H1 (cell line): ENCODE measurements at regions not wholly inside any gene's neighbourhood (a gene's known extent, or its start where the extent isn't known, plus 50 kb on each side); places are given as distances from the start of the nearest gene placed in this dataset.

ENCODE experiments used
- CTCF ChIA-PET: fragments of 300-600 bp; sonication (Branson Sonifier 250); formaldehyde crosslinking; loops from one replicate; lab custom pipeline; 2021; ENCODE audit not compliant: partially characterized antibody; lab: Charles Lee
- POLR2A ChIA-PET: fragments of 300-600 bp; sonication (Branson Sonifier 250); formaldehyde crosslinking; loops from one replicate; lab custom pipeline; 2021; ENCODE audit warnings: inconsistent platforms; ENCODE audit not compliant: partially characterized antibody; lab: Charles Lee
- DNase-seq, 2 experiments: peaks; one replicate each; pipeline versions ENCODE4 v3.0.0 to v3.0.0-alpha.2; 2010 to 2022; ENCODE audit warnings: low spot score in 2 of 2, low read depth in 1 of 2, mixed read lengths in 1 of 2
- FAIRE-seq: peaks from 2 replicates; lab custom pipeline; 2011; peaks lifted over from hg19 to GRCh38; lab: Jason Lieb, UNC
- H2AFZ ChIP-seq: 2 replicates; pipeline ENCODE4 v1.8.1; 2012; ENCODE audit warnings: low read length, inconsistent platforms
- H2AK5ac ChIP-seq: 2 replicates; pipeline ENCODE4 v1.6.1; 2013; ENCODE audit warnings: low read depth, low read length
- H2BK120ac ChIP-seq: replicated peaks from 2 replicates; pipeline ENCODE3; 2013; ENCODE audit warnings: low read depth, low read length, inconsistent platforms
- H2BK12ac ChIP-seq: 2 replicates; pipeline ENCODE4 v1.6.1; 2013; ENCODE audit warnings: low read depth, low read length
- H2BK15ac ChIP-seq: 2 replicates; pipeline ENCODE4 v1.6.1; 2013; ENCODE audit warnings: low read length
- H2BK20ac ChIP-seq: 2 replicates; pipeline ENCODE4 v1.6.1; 2013; ENCODE audit warnings: low read length
- H2BK5ac ChIP-seq: 2 replicates; pipeline ENCODE4 v1.6.1; 2013; ENCODE audit warnings: low read depth, low read length
- H3K14ac ChIP-seq: 2 replicates; pipeline ENCODE4 v1.6.1; 2013; ENCODE audit warnings: inconsistent platforms; ENCODE audit not compliant: insufficient read length
- H3K18ac ChIP-seq: 2 replicates; pipeline ENCODE4 v1.6.1; 2013; ENCODE audit warnings: low read length; ENCODE audit errors: extremely low read depth
- H3K23ac ChIP-seq: 2 replicates; pipeline ENCODE4 v1.6.1; 2013; ENCODE audit warnings: inconsistent platforms; ENCODE audit not compliant: insufficient read length
- H3K23me2 ChIP-seq: 2 replicates; pipeline ENCODE4 v1.6.1; 2013; ENCODE audit warnings: low read depth, low read length
- H3K27ac ChIP-seq: 2 replicates; pipeline ENCODE4 v1.6.1; 2011; ENCODE audit warnings: low read depth, low read length, inconsistent platforms
- H3K27me3 ChIP-seq, 4 experiments: replicated peaks in 1 of 4; 1 replicate in 1 of 4; 2 replicates in 3 of 4; pipeline versions ENCODE4 v1.6.1 to v1.8.1; 2011 to 2013; ENCODE audit warnings: low read length in 3 of 4, mild to moderate bottlenecking in 3 of 4, inconsistent platforms in 2 of 4, mixed read lengths in 2 of 4, moderate library complexity in 1 of 4; ENCODE audit not compliant: control insufficient read depth in 3 of 4, insufficient read depth in 3 of 4; ENCODE audit errors: extremely low read depth in 1 of 4
- H3K36me3 ChIP-seq, 4 experiments: 2 replicates each; pipeline versions ENCODE4 v1.6.1 to v1.8.1; 2011 to 2013; ENCODE audit warnings: mild to moderate bottlenecking in 4 of 4, low read length in 3 of 4, moderate library complexity in 2 of 4, control low read depth in 1 of 4, inconsistent platforms in 1 of 4; ENCODE audit not compliant: insufficient read depth in 4 of 4, control insufficient read depth in 2 of 4
- H3K4ac ChIP-seq: replicated peaks from 2 replicates; pipeline ENCODE3; 2013; ENCODE audit warnings: low read length, low read depth, mixed read lengths, inconsistent platforms; ENCODE audit not compliant: insufficient read length
- H3K4me1 ChIP-seq, 4 experiments: replicated peaks in 1 of 4; 1 replicate in 1 of 4; 2 replicates in 3 of 4; pipeline versions ENCODE4 v1.6.1 to v1.8.1; 2011 to 2013; ENCODE audit warnings: low read length in 3 of 4, inconsistent platforms in 2 of 4, mixed read lengths in 1 of 4; ENCODE audit not compliant: insufficient read depth in 4 of 4, control insufficient read depth in 3 of 4
- H3K4me2 ChIP-seq, 2 experiments: 2 replicates each; pipeline versions ENCODE4 v1.6.1 to v1.8.1; 2011 to 2013; ENCODE audit warnings: low read depth in 2 of 2, low read length in 2 of 2, control low read depth in 1 of 2, inconsistent platforms in 1 of 2, mild to moderate bottlenecking in 1 of 2; ENCODE audit not compliant: insufficient read depth in 1 of 2
- H3K4me3 ChIP-seq, 4 experiments: fragments of 200-600, 300-600 bp in 1 of 4; sonication (generic), shearing (Covaris generic), sonication (Bioruptor Twin) in 1 of 4; 2 replicates each; pipeline versions ENCODE4 v1.5.1 to v1.8.1; 2011 to 2016; ENCODE audit warnings: low read length in 4 of 4, low read depth in 3 of 4, control low read depth in 2 of 4, inconsistent platforms in 2 of 4, mild to moderate bottlenecking in 2 of 4, mixed read lengths in 1 of 4, moderate library complexity in 1 of 4; ENCODE audit not compliant: insufficient read depth in 2 of 4; ENCODE audit errors: extremely low read depth in 1 of 4
- H3K56ac ChIP-seq: replicated peaks from 2 replicates; pipeline ENCODE3; 2013; ENCODE audit warnings: low read depth, mild to moderate bottlenecking, mixed read lengths, low read length, inconsistent platforms; ENCODE audit not compliant: insufficient read length
- H3K79me1 ChIP-seq: 2 replicates; pipeline ENCODE4 v1.6.1; 2013; ENCODE audit warnings: low read depth, low read length, control low read depth
- H3K79me2 ChIP-seq, 2 experiments: 2 replicates each; pipeline versions ENCODE4 v1.6.1 to v1.8.1; 2012 to 2013; ENCODE audit warnings: low read length in 2 of 2, mild to moderate bottlenecking in 2 of 2, inconsistent platforms in 1 of 2; ENCODE audit not compliant: insufficient read depth in 2 of 2, control insufficient read depth in 1 of 2
- H3K9ac ChIP-seq, 4 experiments: replicated peaks in 1 of 4; 1 replicate in 1 of 4; 2 replicates in 3 of 4; pipeline versions ENCODE4 v1.6.1 to v1.8.1; 2011 to 2013; ENCODE audit warnings: low read depth in 3 of 4, low read length in 3 of 4, control low read depth in 2 of 4, mild to moderate bottlenecking in 2 of 4, moderate library complexity in 2 of 4, inconsistent platforms in 1 of 4; ENCODE audit errors: extremely low read depth in 1 of 4
- H3K9me3 ChIP-seq, 2 experiments: 2 replicates each; pipeline versions ENCODE4 v1.6.1 to v1.8.1; 2012 to 2013; ENCODE audit warnings: mild to moderate bottlenecking in 2 of 2, moderate library complexity in 2 of 2, control low read depth in 1 of 2, inconsistent platforms in 1 of 2, low read depth in 1 of 2, low read length in 1 of 2, mixed read lengths in 1 of 2; ENCODE audit not compliant: insufficient read depth in 2 of 2
- H4K20me1 ChIP-seq, 2 experiments: replicated peaks in 1 of 2; 2 replicates each; pipeline versions ENCODE3 to v1.8.1; 2011 to 2013; ENCODE audit warnings: inconsistent platforms in 2 of 2, low read length in 2 of 2, mild to moderate bottlenecking in 1 of 2; ENCODE audit not compliant: insufficient read depth in 2 of 2, control insufficient read depth in 1 of 2
- H4K5ac ChIP-seq: 2 replicates; pipeline ENCODE4 v1.6.1; 2013; ENCODE audit warnings: low read length, low read depth, mixed read lengths, inconsistent platforms; ENCODE audit not compliant: insufficient read length
- H4K8ac ChIP-seq: 2 replicates; pipeline ENCODE4 v1.8.0; 2013; ENCODE audit warnings: mild to moderate bottlenecking, moderate library complexity, low read length, inconsistent platforms; ENCODE audit not compliant: insufficient read depth; ENCODE audit errors: extremely low read depth
- H4K91ac ChIP-seq: replicated peaks from 2 replicates; pipeline ENCODE3; 2013; ENCODE audit warnings: low read length, mixed read lengths, inconsistent platforms; ENCODE audit not compliant: insufficient read length
- CBX5 ChIP-seq: fragments of 300-800, 300-1000 bp; sonication (generic); IDR thresholded peaks from 2 replicates; pipeline ENCODE4 v1.7.1; 2016; ENCODE audit warnings: antibody characterized with exemption, low read length, low read depth
- EGR1 ChIP-seq: IDR thresholded peaks from 2 replicates; pipeline ENCODE4 v1.6.1; 2011; ENCODE audit warnings: low read depth, low read length, borderline replicate concordance
- HDAC6 ChIP-seq: IDR thresholded peaks from one replicate; pipeline ENCODE4 v1.7.1; 2012; ENCODE audit warnings: low read depth, mild to moderate bottlenecking, inconsistent platforms, low read length, moderate library complexity
- KDM4A ChIP-seq: IDR thresholded peaks from one replicate; pipeline ENCODE4 v1.7.1; 2012; ENCODE audit warnings: low read depth, mild to moderate bottlenecking, moderate library complexity, low read length, inconsistent platforms; ENCODE audit not compliant: severe bottlenecking
- RXRA ChIP-seq: IDR thresholded peaks from 2 replicates; pipeline ENCODE4 v1.6.1; 2011; ENCODE audit warnings: low read depth, mild to moderate bottlenecking, low read length, moderate library complexity; ENCODE audit not compliant: insufficient read depth
- SP4 ChIP-seq: IDR thresholded peaks from 2 replicates; pipeline ENCODE4 v1.6.1; 2012; ENCODE audit warnings: low read length, inconsistent platforms
- SUZ12 ChIP-seq: fragments of 200-600 bp; sonication (generic); IDR thresholded peaks from 2 replicates; pipeline ENCODE4 v1.6.1; 2012; ENCODE audit warnings: mild to moderate bottlenecking, inconsistent platforms, low read length, moderate library complexity, mixed read lengths
- WGBS, 2 experiments: shearing (Covaris generic) in 1 of 2; methylation state at CpG; one replicate each; pipeline versions ENCODE4 v1.1.6 to v1.1.7; 2013 to 2015; ENCODE audit warnings: low lambda C conversion rate in 2 of 2, mixed read lengths in 2 of 2, inconsistent platforms in 1 of 2, low coverage in 1 of 2, missing lambda C conversion rate in 1 of 2; ENCODE audit not compliant: insufficient replicate concordance in 2 of 2, insufficient coverage in 1 of 2, insufficient read length in 1 of 2; ENCODE audit errors: extremely low coverage in 1 of 2, missing lambda C conversion rate in 1 of 2; 5-methylcytosine and 5-hydroxymethylcytosine counted together

DNA sequence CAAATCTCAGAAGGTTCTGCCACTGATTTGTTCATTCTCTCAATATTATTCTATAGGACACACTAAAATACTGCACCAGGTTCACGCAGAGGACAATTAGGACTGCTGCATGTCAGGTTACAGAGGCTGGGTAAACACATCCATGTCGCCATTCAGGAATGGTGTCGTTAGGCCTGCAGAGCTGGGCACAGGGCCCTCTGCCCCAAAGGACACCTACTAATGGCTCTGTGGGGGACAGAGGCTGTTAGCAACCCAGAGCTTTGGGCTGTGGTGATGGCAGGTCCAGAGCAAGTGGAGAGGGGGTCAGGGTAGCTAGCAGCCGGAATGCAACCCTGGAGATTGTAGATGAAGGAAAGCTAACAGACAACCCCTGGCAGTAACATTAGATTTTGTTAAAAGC lies 115.9 kb downstream of the TTC32 start:
- no peak for DNase-seq
- Histone ChIP-seq H3K4me1 (peaks cover 5 to 15% (median 9%) of the 10 kb centered on the region in 4 experiments; a peak in 6 of 7 replicates), H2BK120ac (no peak overlapping the region), H4K5ac (no peak overlapping the region), H3K18ac (no peak overlapping the region), H3K79me1 (no peaks in the 10 kb centered on the region), H4K20me1 (no peaks in the 10 kb centered on the region), H2BK20ac (no peak overlapping the region), H3K9me3 (no peaks in the 10 kb centered on the region), H3K4ac (no peak overlapping the region), H3K4me3 (no peak overlapping the region), H3K36me3 (no peaks in the 10 kb centered on the region), H2AFZ (no peak overlapping the region), H2BK5ac (no peak overlapping the region), H3K4me2 (no peak overlapping the region), H3K14ac (no peak overlapping the region), H2BK15ac (no peak overlapping the region), H2BK12ac (no peak overlapping the region), H3K27me3 (no peaks in the 10 kb centered on the region; a peak in 2 of 7 replicates), H2AK5ac (no peak overlapping the region), H3K27ac (no peak overlapping the region), H3K79me2 (no peaks in the 10 kb centered on the region), H3K56ac (no peak overlapping the region), H3K9ac (no peak overlapping the region), H3K23me2 (peaks cover 5% of the 10 kb centered on the region), H4K91ac (no peak overlapping the region), H3K23ac (no peak overlapping the region), H4K8ac (no peak overlapping the region)
- ChIA-PET POLR2A (interaction anchor here (1.0 kb wide), 1 partner anchor 11 kb away, joined by 4 read pairs; no protein-coding TSS in a partner anchor), CTCF (interaction anchor here (1.0 to 1.2 kb wide), 3 partner anchors 15 to 39 kb away, joined by 3 read pairs; no protein-coding TSS in a partner anchor)
- WGBS, 2 experiments: 89% methylated on average over 4 of the region's 4 CpGs; no CpG with 5 or more reads in 1 of the 2 experiments
- no peak for FAIRE-seq
- TF ChIP-seq SUZ12 (no peak), EGR1 (no peak), CBX5 (no peak), RXRA (no peak), KDM4A (no peak), SP4 (no peak), HDAC6 (no peak)
